Activated CD8-positive, alpha-beta memory T cell treated with anti-CD3 and anti-CD28 coated beads for 48 hours (primary cell): ENCODE measurements at regions not wholly inside any gene's neighbourhood (a gene's known extent, or its start where the extent isn't known, plus 50 kb on each side); places are given as distances from the start of the nearest gene placed in this dataset.

Experiments used
- DNase-seq, 3 experiments: peaks; one replicate each; pipeline ENCODE4 v3.0.0-alpha.2; 2020; ENCODE audit warnings: low read depth in 2 of 3, low spot score in 2 of 3

GRCh38 chr5:1707467-1707866, 92.2 kb downstream of the MRPL36 start:
- no peak for DNase-seq

- no peak for DNase-seq
Observed at GRCh38 chr5:1706428-1706827, 93.2 kb downstream of the MRPL36 start.

- no peak for DNase-seq
Observed at GRCh38 chr5:1706021-1706420, 93.6 kb downstream of the MRPL36 start.

- DNase-seq, result no peak
Observed at GRCh38 chr5:1704676-1705075, 95.0 kb downstream of the MRPL36 start.

- DNase-seq, result no peak
Observed at GRCh38 chr5:1704266-1704665, 95.4 kb downstream of the MRPL36 start.

GRCh38 chr5:1703352-1704050, 96.1 kb downstream of the MRPL36 start:
- DNase-seq, result no peak

GRCh38 chr5:1702318-1702717, 97.3 kb downstream of the MRPL36 start:
- no peak for DNase-seq

- DNase-seq, result no peak
Observed at GRCh38 chr5:1701884-1702283, 97.8 kb downstream of the MRPL36 start.

GRCh38 chr5:1701216-1701864, 98.3 kb downstream of the MRPL36 start:
- no peak for DNase-seq

- DNase-seq, result no peak
Observed at GRCh38 chr5:1699394-1699793, 100.2 kb downstream of the MRPL36 start.

GRCh38 chr5:1698589-1699316, 100.9 kb downstream of the MRPL36 start:
- DNase-seq, result no peak

GRCh38 chr5:1692381-1692780, 107.3 kb downstream of the MRPL36 start:
- DNase-seq, result no peak

- DNase-seq, result no peak
Observed at GRCh38 chr5:1687301-1687970, 112.2 kb downstream of the MRPL36 start.

- no peak for DNase-seq
Observed at GRCh38 chr5:1686016-1686802, 113.4 kb downstream of the MRPL36 start.

- DNase-seq, result no peak
Observed at GRCh38 chr5:1685066-1685465, 114.6 kb downstream of the MRPL36 start.

GRCh38 chr5:1681955-1682354, 117.7 kb downstream of the MRPL36 start:
- no peak for DNase-seq

- DNase-seq, result no peak
Observed at GRCh38 chr5:1673042-1673677, 126.5 kb downstream of the MRPL36 start.

- no peak for DNase-seq
Observed at GRCh38 chr5:1672396-1672795, 127.2 kb downstream of the MRPL36 start.

- no peak for DNase-seq
Observed at GRCh38 chr5:1671351-1671750, 128.3 kb downstream of the MRPL36 start.

- no peak for DNase-seq
Observed at GRCh38 chr5:1670351-1670750, 129.3 kb downstream of the MRPL36 start.
